ENCODE measurements at regions not wholly inside any gene's neighbourhood (a gene's known extent, or its start where the extent isn't known, plus 50 kb on each side); places are given as distances from the start of the nearest gene placed in this dataset.

DNA sequence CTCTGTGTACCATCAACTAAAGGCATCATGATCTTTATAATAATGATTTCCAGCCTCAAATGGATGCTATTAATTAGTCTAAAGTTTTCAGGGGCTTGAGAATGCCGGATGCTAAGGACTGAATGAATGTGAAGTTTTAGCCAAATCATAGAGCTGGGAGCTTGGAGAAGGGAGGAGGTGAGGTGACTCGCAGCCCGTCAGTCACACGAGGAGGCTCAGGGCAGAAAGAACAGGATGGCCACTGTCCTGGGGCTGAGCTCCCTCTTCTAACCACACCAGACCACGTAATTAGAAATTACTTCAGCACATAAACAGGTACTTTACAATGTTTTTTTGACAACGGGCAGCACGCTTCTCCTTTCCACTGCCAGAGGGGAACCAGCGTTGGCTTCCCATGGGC lies 222.6 kb downstream of the NPR3 start:
- CTCF ChIA-PET (ENCODE audit: low intra/inter-chr PET ratio): no interaction called here
- DNase-seq (ENCODE audit: extremely low read depth in 1 of 4, low spot score in 3 of 4) (no peak), ATAC-seq (no peak), FAIRE-seq (no peak)
- no peaks in the 10 kb centered on the region for H3K9me1 ChIP-seq (ENCODE audit: control insufficient read depth, insufficient read depth, low read length)
- no TSS peak for BruUV-seq (replicated peaks)
- H3K79me2 ChIP-seq (ENCODE audit: control insufficient read depth, insufficient read depth, low read length): no peaks in the 10 kb centered on the region
- no peak overlapping the region for H2AFZ ChIP-seq (ENCODE audit: low read depth, low read length)
- H3K9me3 ChIP-seq (replicated peaks; ENCODE audit: control insufficient read depth, insufficient read depth, low read depth, low read length): no peaks in the 10 kb centered on the region
- no peaks in the 10 kb centered on the region for H3K4me1 ChIP-seq (replicated peaks in 1 of 2; ENCODE audit: control insufficient read depth in 2 of 2, insufficient read depth in 2 of 2, low read length in 2 of 2)
- POLR2A ChIA-PET: no interaction called here
- no peaks in the 10 kb centered on the region for H4K20me1 ChIP-seq (replicated peaks; ENCODE audit: control insufficient read depth, insufficient read depth, low read length)
- no peak overlapping the region for H3K9ac ChIP-seq (ENCODE audit: insufficient read depth in 1 of 2, low read depth in 2 of 2, low read length in 2 of 2)
- intact Hi-C loops (cut with micrococcal nuclease): no loop called here
- whole genome bisulfite sequencing (ENCODE audit: insufficient coverage, low coverage, missing lambda C conversion rate): 0% methylated on average over 8 of the region's 8 CpGs
- no peak overlapping the region for H3K4me3 ChIP-seq
- H3K36me3 ChIP-seq (ENCODE audit: control insufficient read depth, insufficient read depth, low read length): no peaks in the 10 kb centered on the region
- in situ Hi-C loops (cut with MboI): no loop called here
- no peak overlapping the region for H3K4me2 ChIP-seq (ENCODE audit: insufficient read depth, low read length)
- H3K27me3 ChIP-seq (ENCODE audit: control insufficient read depth in 2 of 2, insufficient read depth in 2 of 2, low read length in 2 of 2): no peaks in the 10 kb centered on the region
- no peak overlapping the region for H3K27ac ChIP-seq (ENCODE audit: extremely low read depth, low read depth, low read length)
- TF ChIP-seq LARP7 (IDR thresholded peaks at IDR 0.05): no peak
- TF ChIP-seq ZNF282 (CRISPR knock-in tag; IDR thresholded peaks at IDR 0.05): no peak
- TF ChIP-seq, protein P1, sequence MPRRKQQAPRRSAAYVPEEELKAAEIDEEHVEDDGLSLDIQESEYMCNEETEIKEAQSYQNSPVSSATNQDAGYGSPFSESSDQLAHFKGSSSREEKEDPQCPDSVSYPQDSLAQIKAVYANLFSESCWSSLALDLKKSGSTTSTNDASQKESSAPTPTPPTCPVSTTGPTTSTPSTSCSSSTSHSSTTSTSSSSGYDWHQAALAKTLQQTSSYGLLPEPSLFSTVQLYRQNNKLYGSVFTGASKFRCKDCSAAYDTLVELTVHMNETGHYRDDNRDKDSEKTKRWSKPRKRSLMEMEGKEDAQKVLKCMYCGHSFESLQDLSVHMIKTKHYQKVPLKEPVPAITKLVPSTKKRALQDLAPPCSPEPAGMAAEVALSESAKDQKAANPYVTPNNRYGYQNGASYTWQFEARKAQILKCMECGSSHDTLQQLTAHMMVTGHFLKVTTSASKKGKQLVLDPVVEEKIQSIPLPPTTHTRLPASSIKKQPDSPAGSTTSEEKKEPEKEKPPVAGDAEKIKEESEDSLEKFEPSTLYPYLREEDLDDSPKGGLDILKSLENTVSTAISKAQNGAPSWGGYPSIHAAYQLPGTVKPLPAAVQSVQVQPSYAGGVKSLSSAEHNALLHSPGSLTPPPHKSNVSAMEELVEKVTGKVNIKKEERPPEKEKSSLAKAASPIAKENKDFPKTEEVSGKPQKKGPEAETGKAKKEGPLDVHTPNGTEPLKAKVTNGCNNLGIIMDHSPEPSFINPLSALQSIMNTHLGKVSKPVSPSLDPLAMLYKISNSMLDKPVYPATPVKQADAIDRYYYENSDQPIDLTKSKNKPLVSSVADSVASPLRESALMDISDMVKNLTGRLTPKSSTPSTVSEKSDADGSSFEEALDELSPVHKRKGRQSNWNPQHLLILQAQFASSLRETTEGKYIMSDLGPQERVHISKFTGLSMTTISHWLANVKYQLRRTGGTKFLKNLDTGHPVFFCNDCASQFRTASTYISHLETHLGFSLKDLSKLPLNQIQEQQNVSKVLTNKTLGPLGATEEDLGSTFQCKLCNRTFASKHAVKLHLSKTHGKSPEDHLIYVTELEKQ (CRISPR knock-in tag; IDR thresholded peaks at IDR 0.05): no peak
- TF ChIP-seq ARNT (IDR thresholded peaks at IDR 0.05): no peak
- TF ChIP-seq, protein P2, sequence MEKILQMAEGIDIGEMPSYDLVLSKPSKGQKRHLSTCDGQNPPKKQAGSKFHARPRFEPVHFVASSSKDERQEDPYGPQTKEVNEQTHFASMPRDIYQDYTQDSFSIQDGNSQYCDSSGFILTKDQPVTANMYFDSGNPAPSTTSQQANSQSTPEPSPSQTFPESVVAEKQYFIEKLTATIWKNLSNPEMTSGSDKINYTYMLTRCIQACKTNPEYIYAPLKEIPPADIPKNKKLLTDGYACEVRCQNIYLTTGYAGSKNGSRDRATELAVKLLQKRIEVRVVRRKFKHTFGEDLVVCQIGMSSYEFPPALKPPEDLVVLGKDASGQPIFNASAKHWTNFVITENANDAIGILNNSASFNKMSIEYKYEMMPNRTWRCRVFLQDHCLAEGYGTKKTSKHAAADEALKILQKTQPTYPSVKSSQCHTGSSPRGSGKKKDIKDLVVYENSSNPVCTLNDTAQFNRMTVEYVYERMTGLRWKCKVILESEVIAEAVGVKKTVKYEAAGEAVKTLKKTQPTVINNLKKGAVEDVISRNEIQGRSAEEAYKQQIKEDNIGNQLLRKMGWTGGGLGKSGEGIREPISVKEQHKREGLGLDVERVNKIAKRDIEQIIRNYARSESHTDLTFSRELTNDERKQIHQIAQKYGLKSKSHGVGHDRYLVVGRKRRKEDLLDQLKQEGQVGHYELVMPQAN (IDR thresholded peaks at IDR 0.05; ENCODE audit: borderline replicate concordance): no peak
- no peak for TF ChIP-seq MTA2 (IDR thresholded peaks at IDR 0.05; ENCODE audit: low read depth)
- TF ChIP-seq, protein P3, sequence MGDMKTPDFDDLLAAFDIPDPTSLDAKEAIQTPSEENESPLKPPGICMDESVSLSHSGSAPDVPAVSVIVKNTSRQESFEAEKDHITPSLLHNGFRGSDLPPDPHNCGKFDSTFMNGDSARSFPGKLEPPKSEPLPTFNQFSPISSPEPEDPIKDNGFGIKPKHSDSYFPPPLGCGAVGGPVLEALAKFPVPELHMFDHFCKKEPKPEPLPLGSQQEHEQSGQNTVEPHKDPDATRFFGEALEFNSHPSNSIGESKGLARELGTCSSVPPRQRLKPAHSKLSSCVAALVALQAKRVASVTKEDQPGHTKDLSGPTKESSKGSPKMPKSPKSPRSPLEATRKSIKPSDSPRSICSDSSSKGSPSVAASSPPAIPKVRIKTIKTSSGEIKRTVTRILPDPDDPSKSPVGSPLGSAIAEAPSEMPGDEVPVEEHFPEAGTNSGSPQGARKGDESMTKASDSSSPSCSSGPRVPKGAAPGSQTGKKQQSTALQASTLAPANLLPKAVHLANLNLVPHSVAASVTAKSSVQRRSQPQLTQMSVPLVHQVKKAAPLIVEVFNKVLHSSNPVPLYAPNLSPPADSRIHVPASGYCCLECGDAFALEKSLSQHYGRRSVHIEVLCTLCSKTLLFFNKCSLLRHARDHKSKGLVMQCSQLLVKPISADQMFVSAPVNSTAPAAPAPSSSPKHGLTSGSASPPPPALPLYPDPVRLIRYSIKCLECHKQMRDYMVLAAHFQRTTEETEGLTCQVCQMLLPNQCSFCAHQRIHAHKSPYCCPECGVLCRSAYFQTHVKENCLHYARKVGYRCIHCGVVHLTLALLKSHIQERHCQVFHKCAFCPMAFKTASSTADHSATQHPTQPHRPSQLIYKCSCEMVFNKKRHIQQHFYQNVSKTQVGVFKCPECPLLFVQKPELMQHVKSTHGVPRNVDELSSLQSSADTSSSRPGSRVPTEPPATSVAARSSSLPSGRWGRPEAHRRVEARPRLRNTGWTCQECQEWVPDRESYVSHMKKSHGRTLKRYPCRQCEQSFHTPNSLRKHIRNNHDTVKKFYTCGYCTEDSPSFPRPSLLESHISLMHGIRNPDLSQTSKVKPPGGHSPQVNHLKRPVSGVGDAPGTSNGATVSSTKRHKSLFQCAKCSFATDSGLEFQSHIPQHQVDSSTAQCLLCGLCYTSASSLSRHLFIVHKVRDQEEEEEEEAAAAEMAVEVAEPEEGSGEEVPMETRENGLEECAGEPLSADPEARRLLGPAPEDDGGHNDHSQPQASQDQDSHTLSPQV (IDR thresholded peaks at IDR 0.05): no peak
- TF ChIP-seq EP300 (IDR thresholded peaks at IDR 0.05; ENCODE audit: low read length): no peak
- TF ChIP-seq ZNF561 (CRISPR knock-in tag; conservative IDR thresholded peaks at IDR 0.05): no peak
- TF ChIP-seq ZNF644 (tag; IDR thresholded peaks at IDR 0.05; ENCODE audit: low read depth): no peak
- no peak for TF ChIP-seq DMBX1 (CRISPR knock-in tag; IDR thresholded peaks at IDR 0.05; ENCODE audit: borderline replicate concordance)
- TF ChIP-seq ZNF133 (CRISPR knock-in tag; IDR thresholded peaks at IDR 0.05): no peak
- TF ChIP-seq, protein P4, sequence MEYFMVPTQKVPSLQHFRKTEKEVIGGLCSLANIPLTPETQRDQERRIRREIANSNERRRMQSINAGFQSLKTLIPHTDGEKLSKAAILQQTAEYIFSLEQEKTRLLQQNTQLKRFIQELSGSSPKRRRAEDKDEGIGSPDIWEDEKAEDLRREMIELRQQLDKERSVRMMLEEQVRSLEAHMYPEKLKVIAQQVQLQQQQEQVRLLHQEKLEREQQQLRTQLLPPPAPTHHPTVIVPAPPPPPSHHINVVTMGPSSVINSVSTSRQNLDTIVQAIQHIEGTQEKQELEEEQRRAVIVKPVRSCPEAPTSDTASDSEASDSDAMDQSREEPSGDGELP (CRISPR knock-in tag; IDR thresholded peaks at IDR 0.05; ENCODE audit: borderline replicate concordance): no peak
- TF ChIP-seq FOXM1 (IDR thresholded peaks at IDR 0.05; ENCODE audit: low read depth): no peak
- no peak for TF ChIP-seq FOXM1 (CRISPR knock-in tag; IDR thresholded peaks at IDR 0.05; ENCODE audit: low read depth)
